ENCODE measurements at regions not wholly inside any gene's neighbourhood (a gene's known extent, or its start where the extent isn't known, plus 50 kb on each side); places are given as distances from the start of the nearest gene placed in this dataset.
"Not testable (repeated sequence)": the region's sequence is repeated elsewhere in the genome, so short reads cannot be mapped to it uniquely, and the experiment has no call there.

GRCh38 chr14:55789406-55789805 is 209.4 kb downstream of the KTN1 start:
- Histone ChIP-seq H3K27ac (no peak overlapping the region), H3K4me1 (no peaks in the 10 kb centered on the region), H3K9me3 (no peaks in the 10 kb centered on the region), H3K4me3 (no peak overlapping the region), H3K36me3 (no peaks in the 10 kb centered on the region), H3K27me3 (no peaks in the 10 kb centered on the region)
- no peak for TF ChIP-seq CTCF (IDR thresholded peaks at IDR 0.05)
- no peak for DNase-seq (ENCODE audit: low spot score)

GRCh38 chr14:55794655-55795595 is 214.9 kb downstream of the KTN1 start:
- Histone ChIP-seq H3K4me1 (no peaks in the 10 kb centered on the region), H3K4me3 (no peak overlapping the region), H3K27ac (no peak overlapping the region), H3K27me3 (no peaks in the 10 kb centered on the region), H3K9me3 (no peaks in the 10 kb centered on the region), H3K36me3 (no peaks in the 10 kb centered on the region)
- no peak for DNase-seq (ENCODE audit: low spot score)
- no peak for TF ChIP-seq CTCF (IDR thresholded peaks at IDR 0.05)

- not testable (repeated sequence) for H3K27ac ChIP-seq; H3K36me3 ChIP-seq; H3K4me1 ChIP-seq; H3K27me3 ChIP-seq; H3K9me3 ChIP-seq; H3K4me3 ChIP-seq; DNase-seq (ENCODE audit: low spot score)
Measured at GRCh38 chr14:55796513-55796912, 216.5 kb downstream of the KTN1 start.

GRCh38 chr14:55798406-55798805 is 218.4 kb downstream of the KTN1 start:
- Histone ChIP-seq H3K4me3 (no peak overlapping the region), H3K27me3 (no peaks in the 10 kb centered on the region), H3K27ac (no peak overlapping the region), H3K9me3 (no peaks in the 10 kb centered on the region), H3K4me1 (no peaks in the 10 kb centered on the region), H3K36me3 (no peaks in the 10 kb centered on the region)
- DNase-seq (ENCODE audit: low spot score): no peak
- no peak for TF ChIP-seq CTCF (IDR thresholded peaks at IDR 0.05)

- H3K27me3 ChIP-seq: no peaks in the 10 kb centered on the region
- no peak for TF ChIP-seq CTCF (IDR thresholded peaks at IDR 0.05)
Measured at GRCh38 chr14:55799508-55800095, 219.6 kb downstream of the KTN1 start.

GRCh38 chr14:55800156-55800785 is 220.3 kb downstream of the KTN1 start:
- no peak for TF ChIP-seq CTCF (IDR thresholded peaks at IDR 0.05)
- Histone ChIP-seq H3K36me3 (no peaks in the 10 kb centered on the region), H3K27me3 (no peaks in the 10 kb centered on the region), H3K9me3 (no peaks in the 10 kb centered on the region), H3K4me3 (no peak overlapping the region), H3K4me1 (no peaks in the 10 kb centered on the region), H3K27ac (no peak overlapping the region)
- no peak for DNase-seq (ENCODE audit: low spot score)

More at GRCh38 chr14:55799508-55800095, 219.6 kb downstream of the KTN1 start:
- H3K27ac ChIP-seq: no peak overlapping the region
- no peaks in the 10 kb centered on the region for H3K4me1 ChIP-seq
- no peak for DNase-seq (ENCODE audit: low spot score)
- no peak overlapping the region for H3K4me3 ChIP-seq
- H3K36me3 ChIP-seq: no peaks in the 10 kb centered on the region
- no peaks in the 10 kb centered on the region for H3K9me3 ChIP-seq

All from right atrium auricular region (tissue), 2 donors.